ENCODE measurements at regions not wholly inside any gene's neighbourhood (a gene's known extent, or its start where the extent isn't known, plus 50 kb on each side); places are given as distances from the start of the nearest gene placed in this dataset.

DNA sequence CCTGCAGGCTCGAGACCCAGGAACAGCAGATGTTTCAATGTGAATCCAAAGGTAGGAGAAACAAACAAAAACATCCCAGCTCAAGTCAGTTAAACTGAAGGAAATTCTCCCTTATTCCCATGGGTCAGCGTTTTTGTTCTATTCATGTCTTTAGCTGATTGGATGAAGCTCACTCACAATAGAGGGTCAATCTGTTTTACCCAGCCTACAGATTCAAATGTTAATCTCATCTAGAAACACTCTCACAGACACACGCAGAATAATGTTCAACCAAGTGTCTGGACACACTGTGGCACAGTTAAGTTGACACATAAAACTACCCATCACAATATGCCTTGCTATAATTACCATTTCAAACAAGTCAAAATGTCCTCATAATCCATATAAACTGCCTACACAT lies 180.6 kb upstream of the CDH8 start:
- Histone ChIP-seq H4K8ac (replicated peaks; ENCODE audit: insufficient read length, low read depth, low read length) (no peak overlapping the region), H3K4me1 (ENCODE audit: insufficient read depth, low read length) (no peaks in the 10 kb centered on the region), H3K23me2 (ENCODE audit: insufficient read length, low read depth, low read length, poor library complexity, severe bottlenecking) (no peaks in the 10 kb centered on the region), H4K5ac (ENCODE audit: insufficient read length, low read depth, low read length) (no peak overlapping the region), H3K79me1 (ENCODE audit: insufficient read depth, low read depth, low read length, poor library complexity, severe bottlenecking) (no peaks in the 10 kb centered on the region), H2BK20ac (ENCODE audit: low read depth, low read length, poor library complexity, severe bottlenecking) (no peak overlapping the region), H3K4ac (ENCODE audit: low read depth, low read length) (no peak overlapping the region), H3K56ac (ENCODE audit: insufficient read length, low read depth, low read length) (no peak overlapping the region), H2BK120ac (ENCODE audit: low read depth, low read length, poor library complexity, severe bottlenecking) (no peak overlapping the region), H3T11ph (ENCODE audit: low read length) (no peak overlapping the region), H3K9me3 (ENCODE audit: control insufficient read depth, low read depth, low read length) (no peaks in the 10 kb centered on the region), H2BK5ac (ENCODE audit: insufficient read length, low read length) (no peak overlapping the region), H2AK5ac (ENCODE audit: insufficient read length, low read length) (no peak overlapping the region), H4K91ac (ENCODE audit: insufficient read length, low read depth, low read length) (no peak overlapping the region), H3K27me3 (ENCODE audit: insufficient read depth, low read length) (no peaks in the 10 kb centered on the region), H3K9ac (ENCODE audit: extremely low read depth, insufficient read length, low read length) (no peak overlapping the region), H3K27ac (ENCODE audit: insufficient read length, low read depth, low read length) (no peak overlapping the region), H2BK15ac (ENCODE audit: low read depth, low read length) (no peak overlapping the region), H3K18ac (ENCODE audit: insufficient read length, low read depth, low read length) (no peak overlapping the region), H3K23ac (ENCODE audit: insufficient read length, low read depth, low read length) (no peak overlapping the region), H4K20me1 (ENCODE audit: control insufficient read depth, insufficient read depth, insufficient read length) (no peaks in the 10 kb centered on the region), H3K14ac (ENCODE audit: insufficient read depth, low read length) (no peak overlapping the region), H3K79me2 (ENCODE audit: insufficient read depth, low read length) (no peaks in the 10 kb centered on the region), H2BK12ac (ENCODE audit: insufficient read length, low read depth, low read length) (no peak overlapping the region), H2AFZ (ENCODE audit: low read length) (no peak overlapping the region), H3K4me2 (ENCODE audit: insufficient read depth, insufficient read length, low read length) (no peak overlapping the region)
- TF ChIP-seq, protein P1, sequence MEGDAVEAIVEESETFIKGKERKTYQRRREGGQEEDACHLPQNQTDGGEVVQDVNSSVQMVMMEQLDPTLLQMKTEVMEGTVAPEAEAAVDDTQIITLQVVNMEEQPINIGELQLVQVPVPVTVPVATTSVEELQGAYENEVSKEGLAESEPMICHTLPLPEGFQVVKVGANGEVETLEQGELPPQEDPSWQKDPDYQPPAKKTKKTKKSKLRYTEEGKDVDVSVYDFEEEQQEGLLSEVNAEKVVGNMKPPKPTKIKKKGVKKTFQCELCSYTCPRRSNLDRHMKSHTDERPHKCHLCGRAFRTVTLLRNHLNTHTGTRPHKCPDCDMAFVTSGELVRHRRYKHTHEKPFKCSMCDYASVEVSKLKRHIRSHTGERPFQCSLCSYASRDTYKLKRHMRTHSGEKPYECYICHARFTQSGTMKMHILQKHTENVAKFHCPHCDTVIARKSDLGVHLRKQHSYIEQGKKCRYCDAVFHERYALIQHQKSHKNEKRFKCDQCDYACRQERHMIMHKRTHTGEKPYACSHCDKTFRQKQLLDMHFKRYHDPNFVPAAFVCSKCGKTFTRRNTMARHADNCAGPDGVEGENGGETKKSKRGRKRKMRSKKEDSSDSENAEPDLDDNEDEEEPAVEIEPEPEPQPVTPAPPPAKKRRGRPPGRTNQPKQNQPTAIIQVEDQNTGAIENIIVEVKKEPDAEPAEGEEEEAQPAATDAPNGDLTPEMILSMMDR (conservative IDR thresholded peaks at IDR 0.05), result no peak
- WGBS (ENCODE audit: extremely low coverage, insufficient read length, low lambda C conversion rate), result no CpG with 5 or more reads among the region's 3 CpGs
- Mint-ChIP-seq H3K27me3 (ENCODE audit: low read depth) (no peaks in the 10 kb centered on the region), H3K4me1 (peaks cover 6 to 9% of the 10 kb centered on the region in 2 experiments; a peak in 1 of 4 replicates), H3K9me3 (no peaks in the 10 kb centered on the region; a peak in 2 of 5 replicates), H3K27ac (no peak overlapping the region), H3K4me3 (no peak overlapping the region), H3K36me3 (ENCODE audit: insufficient read depth in 1 of 3, low read depth in 3 of 3) (no peaks in the 10 kb centered on the region)
- DNase-seq, result no peak

Measured in H9 (cell line).